ENCODE measurements at regions not wholly inside any gene's neighbourhood (a gene's known extent, or its start where the extent isn't known, plus 50 kb on each side); places are given as distances from the start of the nearest gene placed in this dataset.

DNA sequence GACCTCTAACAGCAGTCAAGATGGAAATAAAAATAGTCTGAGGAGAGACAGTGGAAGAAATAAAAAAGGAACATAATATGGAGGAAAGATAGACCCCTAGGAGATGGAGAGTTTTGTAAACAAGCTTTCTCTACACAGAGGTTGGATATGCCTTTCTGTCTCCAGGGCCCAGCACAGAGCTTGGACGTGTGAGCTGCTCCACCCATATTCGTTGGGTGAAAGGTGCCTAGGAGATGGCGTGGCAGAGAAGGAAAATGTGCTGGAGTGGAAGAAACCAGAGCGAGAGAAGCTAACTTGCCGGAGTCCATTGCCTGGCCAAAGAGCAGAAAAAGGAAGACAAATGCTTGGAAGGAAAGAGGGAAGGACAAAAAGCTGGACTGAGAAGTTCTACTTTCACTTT is 78.3 kb upstream of the LMO4 start:
- Histone ChIP-seq H3K4me3 (no peak overlapping the region), H3K9me3 (peaks cover 0 to 22% (median 0%) of the 10 kb centered on the region in 11 donors), H3K36me3 (no peaks in the 10 kb centered on the region), H3K4me1 (peaks cover 0 to 4% (median 0%) of the 10 kb centered on the region in 9 donors), H3K27ac (no peak overlapping the region), H3K27me3 (no peaks in the 10 kb centered on the region)
- WGBS, 2 donors: 86 to 87% methylated on average over 5 of the region's 5 CpGs
- ATAC-seq (no peak), DNase-seq (no peak)
- intact Hi-C loops (cut with DNase I): no loop called here
- TF ChIP-seq, protein P1, sequence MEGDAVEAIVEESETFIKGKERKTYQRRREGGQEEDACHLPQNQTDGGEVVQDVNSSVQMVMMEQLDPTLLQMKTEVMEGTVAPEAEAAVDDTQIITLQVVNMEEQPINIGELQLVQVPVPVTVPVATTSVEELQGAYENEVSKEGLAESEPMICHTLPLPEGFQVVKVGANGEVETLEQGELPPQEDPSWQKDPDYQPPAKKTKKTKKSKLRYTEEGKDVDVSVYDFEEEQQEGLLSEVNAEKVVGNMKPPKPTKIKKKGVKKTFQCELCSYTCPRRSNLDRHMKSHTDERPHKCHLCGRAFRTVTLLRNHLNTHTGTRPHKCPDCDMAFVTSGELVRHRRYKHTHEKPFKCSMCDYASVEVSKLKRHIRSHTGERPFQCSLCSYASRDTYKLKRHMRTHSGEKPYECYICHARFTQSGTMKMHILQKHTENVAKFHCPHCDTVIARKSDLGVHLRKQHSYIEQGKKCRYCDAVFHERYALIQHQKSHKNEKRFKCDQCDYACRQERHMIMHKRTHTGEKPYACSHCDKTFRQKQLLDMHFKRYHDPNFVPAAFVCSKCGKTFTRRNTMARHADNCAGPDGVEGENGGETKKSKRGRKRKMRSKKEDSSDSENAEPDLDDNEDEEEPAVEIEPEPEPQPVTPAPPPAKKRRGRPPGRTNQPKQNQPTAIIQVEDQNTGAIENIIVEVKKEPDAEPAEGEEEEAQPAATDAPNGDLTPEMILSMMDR (IDR thresholded peaks at IDR 0.05): no peak

DNA sequence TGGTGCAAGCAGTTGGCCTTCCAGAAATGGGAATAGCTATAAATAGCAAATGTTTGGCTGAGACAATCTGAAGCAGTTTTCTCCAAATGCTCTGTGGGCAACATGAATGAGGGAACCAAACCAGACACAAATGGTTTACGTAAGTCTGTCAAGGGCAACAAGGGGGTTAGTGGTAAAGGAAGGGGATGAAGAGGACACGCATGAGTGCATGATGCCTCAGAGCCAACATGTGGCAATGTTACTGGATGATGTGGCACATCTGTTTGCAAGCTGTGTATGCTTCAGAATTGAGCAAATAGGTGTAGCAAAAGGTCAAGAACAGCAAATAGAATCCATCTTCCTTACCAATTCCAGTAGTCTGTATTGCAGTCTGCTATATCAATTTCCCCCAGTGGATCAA is 76.3 kb upstream of the LMO4 start:
- peaks cover 0 to 24% (median 0%) of the 10 kb centered on the region in 11 donors for H3K9me3 ChIP-seq
- intact Hi-C loops (cut with DNase I): no loop called here
- no peak overlapping the region for H3K4me3 ChIP-seq
- DNase-seq (no peak), ATAC-seq (peak in 1 of 8 donors; percentile 71)
- TF ChIP-seq, protein P1 (IDR thresholded peaks at IDR 0.05): no peak
- WGBS, 2 donors: 80 to 87% methylated on average over 2 of the region's 2 CpGs
- peaks cover 0 to 4% (median 0%) of the 10 kb centered on the region in 9 donors for H3K4me1 ChIP-seq
- H3K36me3 ChIP-seq: no peaks in the 10 kb centered on the region
- H3K27me3 ChIP-seq: no peaks in the 10 kb centered on the region
- H3K27ac ChIP-seq: no peak overlapping the region

DNA sequence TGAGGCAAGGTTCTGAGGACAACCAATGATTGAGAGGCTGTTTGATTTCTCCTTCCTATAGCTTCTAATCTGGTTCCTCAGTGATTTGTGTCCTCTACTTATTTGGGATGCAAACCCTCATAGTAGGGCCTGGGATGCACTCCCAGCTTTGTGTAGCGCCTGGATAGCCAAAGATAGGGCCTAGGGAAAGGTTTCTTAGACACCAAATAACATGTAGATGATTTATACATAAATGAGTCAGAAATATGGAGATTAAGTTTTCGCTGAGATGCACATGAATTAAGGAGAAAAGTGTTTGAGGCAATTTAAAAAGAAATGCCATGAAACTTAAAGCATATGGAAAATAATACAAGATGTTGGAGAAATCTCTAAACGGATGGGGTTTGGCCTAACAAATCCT is 66.0 kb upstream of the LMO4 start:
- 88 to 90% methylated on average over 3 of the region's 3 CpGs for WGBS, 2 donors
- ATAC-seq (no peak), DNase-seq (no peak)
- Histone ChIP-seq H3K4me3 (no peak overlapping the region), H3K27ac (no peak overlapping the region), H3K36me3 (no peaks in the 10 kb centered on the region), H3K27me3 (no peaks in the 10 kb centered on the region), H3K9me3 (peaks cover 0 to 12% (median 0%) of the 10 kb centered on the region in 11 donors), H3K4me1 (no peaks in the 10 kb centered on the region)
- TF ChIP-seq, protein P1 (IDR thresholded peaks at IDR 0.05): no peak
- intact Hi-C loops (cut with DNase I): no loop called here

DNA sequence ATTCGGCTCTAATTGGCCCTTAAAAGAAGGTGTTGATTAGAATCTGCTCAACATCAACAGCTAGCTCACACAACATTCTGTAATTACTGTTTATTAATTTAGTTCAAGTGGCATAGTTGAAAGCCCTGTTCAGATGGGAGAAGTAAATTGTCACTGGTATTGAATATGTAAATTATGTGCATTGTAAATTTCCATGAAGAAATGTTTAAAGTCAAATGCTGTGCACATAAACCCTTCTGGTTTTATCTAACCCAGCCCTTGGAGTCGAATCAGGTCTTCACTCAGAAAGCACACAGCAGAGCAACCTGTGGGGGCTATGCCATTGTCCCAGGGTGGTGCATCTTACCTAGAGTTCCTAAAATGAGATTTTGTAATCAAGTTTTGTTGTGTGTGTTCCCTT is 65.4 kb upstream of the LMO4 start:
- Histone ChIP-seq H3K36me3 (no peaks in the 10 kb centered on the region), H3K9me3 (peaks cover 0 to 10% (median 0%) of the 10 kb centered on the region in 11 donors), H3K27me3 (no peaks in the 10 kb centered on the region), H3K4me1 (no peaks in the 10 kb centered on the region), H3K4me3 (no peak overlapping the region), H3K27ac (no peak overlapping the region)
- WGBS, 2 donors: 83 to 89% methylated on average over 2 of the region's 2 CpGs
- TF ChIP-seq, protein P1 (IDR thresholded peaks at IDR 0.05): no peak
- intact Hi-C loops (cut with DNase I): no loop called here
- ATAC-seq (no peak), DNase-seq (no peak)
